Activated T-helper 1 cell treated with anti-CD3 and anti-CD28 coated beads, Interleukin-12 subunit alpha, Interleukin-12 subunit beta, Interleukin-2, Interleukin-4 antibody, amounts not matched to agents 30 ng/mL and 10 ng/mL and 1 ng/mL, durations not matched to agents 14 hours and 24 hours and 36 hours (primary cell): ENCODE measurements at regions not wholly inside any gene's neighbourhood (a gene's known extent, or its start where the extent isn't known, plus 50 kb on each side); places are given as distances from the start of the nearest gene placed in this dataset.

ENCODE experiments used
- DNase-seq: peaks from one replicate; pipeline ENCODE4 v3.0.0; 2021; ENCODE audit warnings: low spot score
- H3K27ac Mint-ChIP-seq: one replicate; pipeline ENCODE4 v1.8.0; 2021; ENCODE audit warnings: mild to moderate bottlenecking, mixed read lengths
- H3K27me3 Mint-ChIP-seq: one replicate; pipeline ENCODE4 v1.8.0; 2022; ENCODE audit warnings: mild to moderate bottlenecking, moderate library complexity, mixed read lengths; ENCODE audit not compliant: insufficient read depth
- H3K36me3 Mint-ChIP-seq: one replicate; pipeline ENCODE4 v1.8.0; 2021; ENCODE audit warnings: low read depth, mixed read lengths
- H3K4me1 Mint-ChIP-seq: one replicate; pipeline ENCODE4 v1.8.0; 2021; ENCODE audit warnings: low read depth, mixed read lengths
- H3K4me3 Mint-ChIP-seq: one replicate; pipeline ENCODE4 v1.8.0; 2021; ENCODE audit warnings: mild to moderate bottlenecking, moderate library complexity, mixed read lengths
- H3K9me3 Mint-ChIP-seq: one replicate; pipeline ENCODE4 v1.8.0; 2021; ENCODE audit warnings: mixed read lengths
- intact Hi-C: fragments of 100-400 bp; cut with micrococcal nuclease; formaldehyde crosslinking; loops from one replicate; pipeline ENCODE4 v1.15.1; 2024

- no peaks in the 10 kb centered on the region for H3K27me3 Mint-ChIP-seq
- no peak overlapping the region for H3K27ac Mint-ChIP-seq
- no peak for DNase-seq
- no peaks in the 10 kb centered on the region for H3K36me3 Mint-ChIP-seq
- intact Hi-C loops, result no loop called here
- H3K4me1 Mint-ChIP-seq, result no peaks in the 10 kb centered on the region
- no peak overlapping the region for H3K4me3 Mint-ChIP-seq
- H3K9me3 Mint-ChIP-seq, result no peaks in the 10 kb centered on the region
These were observed 166.5 kb upstream of the COL1A2 start for GRCh38 chr7:94228223-94228622.

GRCh38 chr7:94228678-94229077, 166.0 kb upstream of the COL1A2 start:
- Mint-ChIP-seq H3K27ac (no peak overlapping the region), H3K4me1 (no peaks in the 10 kb centered on the region), H3K9me3 (no peaks in the 10 kb centered on the region), H3K4me3 (no peak overlapping the region), H3K36me3 (no peaks in the 10 kb centered on the region), H3K27me3 (no peaks in the 10 kb centered on the region)
- DNase-seq, result no peak
- intact Hi-C loops, result no loop called here

GRCh38 chr7:94231305-94231704, 163.4 kb upstream of the COL1A2 start:
- Mint-ChIP-seq H3K27me3 (peaks cover 2% of the 10 kb centered on the region), H3K27ac (no peak overlapping the region), H3K36me3 (no peaks in the 10 kb centered on the region), H3K9me3 (no peaks in the 10 kb centered on the region), H3K4me3 (no peak overlapping the region), H3K4me1 (no peaks in the 10 kb centered on the region)
- intact Hi-C loops, result no loop called here
- DNase-seq, result no peak

GRCh38 chr7:94236960-94237359, 157.7 kb upstream of the COL1A2 start:
- Mint-ChIP-seq H3K27ac (no peak overlapping the region), H3K36me3 (no peaks in the 10 kb centered on the region), H3K9me3 (no peaks in the 10 kb centered on the region), H3K27me3 (peaks cover 2% of the 10 kb centered on the region), H3K4me1 (no peaks in the 10 kb centered on the region), H3K4me3 (no peak overlapping the region)
- intact Hi-C loops, result no loop called here
- no peak for DNase-seq

GRCh38 chr7:94237417-94237816, 157.3 kb upstream of the COL1A2 start:
- Mint-ChIP-seq H3K36me3 (no peaks in the 10 kb centered on the region), H3K4me1 (no peaks in the 10 kb centered on the region), H3K27me3 (peaks cover 2% of the 10 kb centered on the region), H3K4me3 (no peak overlapping the region), H3K9me3 (no peaks in the 10 kb centered on the region), H3K27ac (no peak overlapping the region)
- intact Hi-C loops, result no loop called here
- DNase-seq, result no peak

- Mint-ChIP-seq H3K4me1 (no peaks in the 10 kb centered on the region), H3K36me3 (no peaks in the 10 kb centered on the region), H3K27ac (no peak overlapping the region), H3K4me3 (no peak overlapping the region), H3K27me3 (peaks cover 2% of the 10 kb centered on the region), H3K9me3 (no peaks in the 10 kb centered on the region)
- intact Hi-C loops, result no loop called here
- DNase-seq, result no peak
These were observed 154.9 kb upstream of the COL1A2 start for GRCh38 chr7:94239661-94240234.

- intact Hi-C loops, result no loop called here
These were observed 153.8 kb upstream of the COL1A2 start for GRCh38 chr7:94240902-94241301.

GRCh38 chr7:94241402-94241925, 153.2 kb upstream of the COL1A2 start:
- Mint-ChIP-seq H3K4me3 (no peak overlapping the region), H3K36me3 (no peaks in the 10 kb centered on the region), H3K9me3 (no peaks in the 10 kb centered on the region), H3K27ac (no peak overlapping the region), H3K27me3 (no peaks in the 10 kb centered on the region), H3K4me1 (no peaks in the 10 kb centered on the region)
- DNase-seq, result no peak
- intact Hi-C loops, result no loop called here

More at GRCh38 chr7:94240902-94241301, 153.8 kb upstream of the COL1A2 start:
- Mint-ChIP-seq H3K36me3 (no peaks in the 10 kb centered on the region), H3K4me1 (no peaks in the 10 kb centered on the region), H3K9me3 (no peaks in the 10 kb centered on the region), H3K4me3 (no peak overlapping the region), H3K27ac (no peak overlapping the region), H3K27me3 (no peaks in the 10 kb centered on the region)
- DNase-seq, result no peak

- intact Hi-C loops, result no loop called here
- no peaks in the 10 kb centered on the region for H3K9me3 Mint-ChIP-seq
- no peak for DNase-seq
- no peaks in the 10 kb centered on the region for H3K4me1 Mint-ChIP-seq
- no peak overlapping the region for H3K4me3 Mint-ChIP-seq
- no peaks in the 10 kb centered on the region for H3K27me3 Mint-ChIP-seq
- no peak overlapping the region for H3K27ac Mint-ChIP-seq
- no peaks in the 10 kb centered on the region for H3K36me3 Mint-ChIP-seq
These were observed 151.5 kb upstream of the COL1A2 start for GRCh38 chr7:94243066-94243711.

- no peaks in the 10 kb centered on the region for H3K27me3 Mint-ChIP-seq
- H3K4me1 Mint-ChIP-seq, result no peaks in the 10 kb centered on the region
- H3K4me3 Mint-ChIP-seq, result no peak overlapping the region
- no peaks in the 10 kb centered on the region for H3K36me3 Mint-ChIP-seq
- H3K9me3 Mint-ChIP-seq, result no peaks in the 10 kb centered on the region
- no peak overlapping the region for H3K27ac Mint-ChIP-seq
- no peak for DNase-seq
- intact Hi-C loops, result no loop called here
These were observed 149.9 kb upstream of the COL1A2 start for GRCh38 chr7:94244760-94245159.

GRCh38 chr7:94245500-94245899, 149.2 kb upstream of the COL1A2 start:
- no peaks in the 10 kb centered on the region for H3K4me1 Mint-ChIP-seq

GRCh38 chr7:94247970-94248369, 146.7 kb upstream of the COL1A2 start:
- Mint-ChIP-seq H3K4me3 (no peak overlapping the region), H3K4me1 (no peaks in the 10 kb centered on the region), H3K27ac (no peak overlapping the region), H3K36me3 (no peaks in the 10 kb centered on the region), H3K9me3 (no peaks in the 10 kb centered on the region), H3K27me3 (peaks cover 5% of the 10 kb centered on the region)
- intact Hi-C loops, result no loop called here
- DNase-seq, result no peak

More at GRCh38 chr7:94245500-94245899, 149.2 kb upstream of the COL1A2 start:
- no peak overlapping the region for H3K27ac Mint-ChIP-seq
- H3K4me3 Mint-ChIP-seq, result no peak overlapping the region
- H3K36me3 Mint-ChIP-seq, result no peaks in the 10 kb centered on the region
- no peak for DNase-seq
- intact Hi-C loops, result no loop called here
- peaks cover 3% of the 10 kb centered on the region for H3K27me3 Mint-ChIP-seq
- no peaks in the 10 kb centered on the region for H3K9me3 Mint-ChIP-seq

- H3K9me3 Mint-ChIP-seq, result no peaks in the 10 kb centered on the region
- H3K4me3 Mint-ChIP-seq, result no peak overlapping the region
- no peak overlapping the region for H3K27ac Mint-ChIP-seq
- no peaks in the 10 kb centered on the region for H3K4me1 Mint-ChIP-seq
- peaks cover 5% of the 10 kb centered on the region for H3K27me3 Mint-ChIP-seq
- DNase-seq, result no peak
- intact Hi-C loops, result no loop called here
- no peaks in the 10 kb centered on the region for H3K36me3 Mint-ChIP-seq
These were observed 145.1 kb upstream of the COL1A2 start for GRCh38 chr7:94249631-94250030.
